ENCODE measurements at regions not wholly inside any gene's neighbourhood (a gene's known extent, or its start where the extent isn't known, plus 50 kb on each side); places are given as distances from the start of the nearest gene placed in this dataset.
A peak's percentile ranks its signal among the peaks of the same experiment; 100 is the strongest.

GRCh38 chr14:87847216-87847755 lies 145.7 kb downstream of the GALC start:
- DNase-seq (ENCODE audit: low read depth), result peak; percentile 2
- no peak overlapping the region for H3K4me3 ChIP-seq (ENCODE audit: low read depth, low read length)
- TF ChIP-seq CTCF (IDR thresholded peaks at IDR 0.05; ENCODE audit: insufficient read depth, low read length), result no peak

GRCh38 chr14:87840906-87841305 lies 152.1 kb downstream of the GALC start:
- no peak for DNase-seq (ENCODE audit: low read depth)
- TF ChIP-seq CTCF (IDR thresholded peaks at IDR 0.05; ENCODE audit: insufficient read depth, low read length), result no peak
- no peak overlapping the region for H3K4me3 ChIP-seq (ENCODE audit: low read depth, low read length)

GRCh38 chr14:87838931-87839330 lies 154.1 kb downstream of the GALC start:
- TF ChIP-seq CTCF (IDR thresholded peaks at IDR 0.05; ENCODE audit: insufficient read depth, low read length), result no peak
- DNase-seq (ENCODE audit: low read depth), result no peak
- no peak overlapping the region for H3K4me3 ChIP-seq (ENCODE audit: low read depth, low read length)

- H3K4me3 ChIP-seq (ENCODE audit: low read depth, low read length), result no peak overlapping the region
- no peak for DNase-seq (ENCODE audit: low read depth)
- no peak for TF ChIP-seq CTCF (IDR thresholded peaks at IDR 0.05; ENCODE audit: insufficient read depth, low read length)
Measured at GRCh38 chr14:87837296-87837695, 155.7 kb downstream of the GALC start.

GRCh38 chr14:87834594-87834993 lies 158.4 kb downstream of the GALC start:
- H3K4me3 ChIP-seq (ENCODE audit: low read depth, low read length), result no peak overlapping the region
- no peak for DNase-seq (ENCODE audit: low read depth)
- TF ChIP-seq CTCF (IDR thresholded peaks at IDR 0.05; ENCODE audit: insufficient read depth, low read length), result no peak

GRCh38 chr14:87833026-87833425 lies 160.0 kb downstream of the GALC start:
- DNase-seq (ENCODE audit: low read depth), result no peak
- TF ChIP-seq CTCF (IDR thresholded peaks at IDR 0.05; ENCODE audit: insufficient read depth, low read length), result no peak
- no peak overlapping the region for H3K4me3 ChIP-seq (ENCODE audit: low read depth, low read length)

GRCh38 chr14:87830443-87831096 lies 162.4 kb downstream of the GALC start:
- TF ChIP-seq CTCF (IDR thresholded peaks at IDR 0.05; ENCODE audit: insufficient read depth, low read length), result no peak
- no peak for DNase-seq (ENCODE audit: low read depth)
- no peak overlapping the region for H3K4me3 ChIP-seq (ENCODE audit: low read depth, low read length)
